ENCODE measurements at regions not wholly inside any gene's neighbourhood (a gene's known extent, or its start where the extent isn't known, plus 50 kb on each side); places are given as distances from the start of the nearest gene placed in this dataset.

DNA sequence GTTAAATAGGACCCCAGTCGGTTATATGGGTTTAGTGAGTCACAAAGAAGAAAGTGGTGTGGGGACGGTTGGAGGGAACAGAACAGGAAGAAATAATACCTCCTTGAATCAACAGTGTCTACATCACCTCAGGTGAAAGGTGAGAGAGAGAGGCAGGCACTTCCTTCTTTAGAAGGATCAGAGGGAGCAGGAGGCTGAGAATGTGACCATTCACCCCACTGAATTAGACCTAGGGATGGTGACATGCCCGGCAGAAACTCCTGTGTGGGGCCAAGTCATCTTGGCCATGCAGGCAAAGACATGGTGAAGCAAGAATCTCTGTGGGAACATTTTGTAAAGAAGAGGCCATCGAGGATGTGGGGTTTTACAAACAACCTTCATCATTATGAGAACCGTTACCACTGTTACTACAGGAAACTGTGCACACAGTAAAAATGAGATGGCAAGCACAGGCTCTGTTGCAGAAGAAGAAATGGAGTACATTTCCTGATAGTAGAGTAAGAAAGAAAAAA is 1196.9 kb downstream of the VRK1 start:
- TF ChIP-seq, protein P1, sequence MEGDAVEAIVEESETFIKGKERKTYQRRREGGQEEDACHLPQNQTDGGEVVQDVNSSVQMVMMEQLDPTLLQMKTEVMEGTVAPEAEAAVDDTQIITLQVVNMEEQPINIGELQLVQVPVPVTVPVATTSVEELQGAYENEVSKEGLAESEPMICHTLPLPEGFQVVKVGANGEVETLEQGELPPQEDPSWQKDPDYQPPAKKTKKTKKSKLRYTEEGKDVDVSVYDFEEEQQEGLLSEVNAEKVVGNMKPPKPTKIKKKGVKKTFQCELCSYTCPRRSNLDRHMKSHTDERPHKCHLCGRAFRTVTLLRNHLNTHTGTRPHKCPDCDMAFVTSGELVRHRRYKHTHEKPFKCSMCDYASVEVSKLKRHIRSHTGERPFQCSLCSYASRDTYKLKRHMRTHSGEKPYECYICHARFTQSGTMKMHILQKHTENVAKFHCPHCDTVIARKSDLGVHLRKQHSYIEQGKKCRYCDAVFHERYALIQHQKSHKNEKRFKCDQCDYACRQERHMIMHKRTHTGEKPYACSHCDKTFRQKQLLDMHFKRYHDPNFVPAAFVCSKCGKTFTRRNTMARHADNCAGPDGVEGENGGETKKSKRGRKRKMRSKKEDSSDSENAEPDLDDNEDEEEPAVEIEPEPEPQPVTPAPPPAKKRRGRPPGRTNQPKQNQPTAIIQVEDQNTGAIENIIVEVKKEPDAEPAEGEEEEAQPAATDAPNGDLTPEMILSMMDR (IDR thresholded peaks at IDR 0.05) = no peak
- no peak for TF ChIP-seq EP300 (IDR thresholded peaks at IDR 0.05)
- TF ChIP-seq POLR2A (IDR thresholded peaks at IDR 0.05) = no peak
